ENCODE measurements at regions not wholly inside any gene's neighbourhood (a gene's known extent, or its start where the extent isn't known, plus 50 kb on each side); places are given as distances from the start of the nearest gene placed in this dataset.

GRCh38 chr13:72174549-72174948 lies 307.5 kb upstream of the DACH1 start:
- ATAC-seq (ENCODE audit: low read depth), result no peak

GRCh38 chr13:72170571-72170970 lies 303.6 kb upstream of the DACH1 start:
- POLR2A ChIA-PET, result no interaction called here
- Mint-ChIP-seq H3K4me1 (no peaks in the 10 kb centered on the region), H3K27me3 (no peaks in the 10 kb centered on the region), H3K27ac (no peak overlapping the region), H3K36me3 (ENCODE audit: low read depth) (no peaks in the 10 kb centered on the region), H3K4me3 (no peak overlapping the region), H3K9me3 (peaks cover 2% of the 10 kb centered on the region)
- ATAC-seq (ENCODE audit: low read depth) (no peak), DNase-seq (no peak)
- TF ChIP-seq CTCF (IDR thresholded peaks at IDR 0.05), result no peak
- CTCF ChIA-PET, result no interaction called here
- intact Hi-C loops (cut with micrococcal nuclease), result no loop called here

More at GRCh38 chr13:72174549-72174948, 307.5 kb upstream of the DACH1 start:
- Mint-ChIP-seq H3K27ac (no peak overlapping the region), H3K4me1 (no peaks in the 10 kb centered on the region), H3K9me3 (peaks cover 2% of the 10 kb centered on the region), H3K27me3 (no peaks in the 10 kb centered on the region), H3K36me3 (ENCODE audit: low read depth) (no peaks in the 10 kb centered on the region), H3K4me3 (no peak overlapping the region)
- ChIA-PET POLR2A (no interaction called here), CTCF (no interaction called here)
- intact Hi-C loops (cut with micrococcal nuclease), result no loop called here
- no peak for DNase-seq
- TF ChIP-seq CTCF (IDR thresholded peaks at IDR 0.05), result no peak

- ChIA-PET CTCF (no interaction called here), POLR2A (no interaction called here)
- H3K4me1 Mint-ChIP-seq, result no peaks in the 10 kb centered on the region
- no peak for DNase-seq
- ATAC-seq (ENCODE audit: low read depth), result no peak
- H3K9me3 Mint-ChIP-seq, result no peaks in the 10 kb centered on the region
- TF ChIP-seq CTCF (IDR thresholded peaks at IDR 0.05), result no peak
- H3K36me3 Mint-ChIP-seq (ENCODE audit: low read depth), result no peaks in the 10 kb centered on the region
- no peaks in the 10 kb centered on the region for H3K27me3 Mint-ChIP-seq
- no peak overlapping the region for H3K4me3 Mint-ChIP-seq
- intact Hi-C loops (cut with micrococcal nuclease), result no loop called here
- H3K27ac Mint-ChIP-seq, result no peak overlapping the region
Observed at GRCh38 chr13:72168126-72168855, 301.3 kb upstream of the DACH1 start.

GRCh38 chr13:72166102-72166650 lies 299.2 kb upstream of the DACH1 start:
- Mint-ChIP-seq H3K4me3 (no peak overlapping the region), H3K4me1 (no peaks in the 10 kb centered on the region), H3K9me3 (no peaks in the 10 kb centered on the region), H3K27me3 (no peaks in the 10 kb centered on the region), H3K36me3 (ENCODE audit: low read depth) (no peaks in the 10 kb centered on the region), H3K27ac (no peak overlapping the region)
- ATAC-seq (ENCODE audit: low read depth), result no peak
- POLR2A ChIA-PET, result no interaction called here
- CTCF ChIA-PET, result no interaction called here
- no peak for DNase-seq
- TF ChIP-seq CTCF (IDR thresholded peaks at IDR 0.05), result no peak
- intact Hi-C loops (cut with micrococcal nuclease), result no loop called here

GRCh38 chr13:72165276-72165675 lies 298.3 kb upstream of the DACH1 start:
- ChIA-PET POLR2A (no interaction called here), CTCF (no interaction called here)
- Mint-ChIP-seq H3K27me3 (no peaks in the 10 kb centered on the region), H3K4me1 (no peaks in the 10 kb centered on the region), H3K9me3 (no peaks in the 10 kb centered on the region), H3K4me3 (no peak overlapping the region), H3K27ac (no peak overlapping the region), H3K36me3 (ENCODE audit: low read depth) (no peaks in the 10 kb centered on the region)
- no peak for TF ChIP-seq CTCF (IDR thresholded peaks at IDR 0.05)
- intact Hi-C loops (cut with micrococcal nuclease), result no loop called here
- no peak for DNase-seq
- ATAC-seq (ENCODE audit: low read depth), result no peak

Data from activated B cell treated with CpG ODN at 0.5 μM for 24 hours (primary cell).